Chondrocyte (in vitro differentiated cells): ENCODE measurements at regions not wholly inside any gene's neighbourhood (a gene's known extent, or its start where the extent isn't known, plus 50 kb on each side); places are given as distances from the start of the nearest gene placed in this dataset.

Source experiments
- DNase-seq: peaks from one replicate; pipeline ENCODE4 v3.0.0; 2021; ENCODE audit warnings: mixed read lengths, low spot score
- H3K27ac Mint-ChIP-seq: one replicate; pipeline ENCODE4 v1.8.0; 2021; ENCODE audit warnings: mild to moderate bottlenecking, moderate library complexity, mixed read lengths; ENCODE audit not compliant: unreplicated experiment
- H3K27me3 Mint-ChIP-seq: 2 replicates; pipeline ENCODE4 v1.8.0; 2021; ENCODE audit warnings: low read depth, mixed read lengths
- H3K36me3 Mint-ChIP-seq: 2 replicates; pipeline ENCODE4 v1.8.0; 2021; ENCODE audit warnings: low read depth, mixed read lengths
- H3K4me1 Mint-ChIP-seq: 2 replicates; pipeline ENCODE4 v1.8.0; 2021; ENCODE audit warnings: low read depth, mild to moderate bottlenecking, mixed read lengths
- H3K4me3 Mint-ChIP-seq: one replicate; pipeline ENCODE4 v1.8.0; 2021; ENCODE audit warnings: mild to moderate bottlenecking, moderate library complexity, mixed read lengths; ENCODE audit not compliant: unreplicated experiment
- H3K9me3 Mint-ChIP-seq: 2 replicates; pipeline ENCODE4 v1.8.0; 2021; ENCODE audit warnings: low read depth, mixed read lengths
- CTCF ChIP-seq: fragments of 200-600 bp; sonication (generic); IDR thresholded peaks from 2 replicates; pipeline ENCODE4 v1.5.0; 2021; ENCODE audit warnings: antibody characterized with exemption, mild to moderate bottlenecking, moderate library complexity

- H3K4me1 Mint-ChIP-seq = peaks cover 7% of the 10 kb centered on the region
- H3K27me3 Mint-ChIP-seq = no peaks in the 10 kb centered on the region
- H3K27ac Mint-ChIP-seq = no peak overlapping the region
- no peak for TF ChIP-seq CTCF
- H3K9me3 Mint-ChIP-seq = no peaks in the 10 kb centered on the region
- no peak for DNase-seq
- no peak overlapping the region for H3K4me3 Mint-ChIP-seq
- H3K36me3 Mint-ChIP-seq = no peaks in the 10 kb centered on the region
These were observed 384.6 kb downstream of the TMEM232 start for GRCh38 chr5:110341836-110342235.

- Mint-ChIP-seq H3K27ac (no peak overlapping the region), H3K9me3 (no peaks in the 10 kb centered on the region), H3K36me3 (no peaks in the 10 kb centered on the region), H3K4me3 (no peak overlapping the region), H3K4me1 (peaks cover 9% of the 10 kb centered on the region), H3K27me3 (no peaks in the 10 kb centered on the region)
- no peak for TF ChIP-seq CTCF
- no peak for DNase-seq
These were observed 383.8 kb downstream of the TMEM232 start for GRCh38 chr5:110342683-110343082.

- peaks cover 9% of the 10 kb centered on the region for H3K4me1 Mint-ChIP-seq
- H3K36me3 Mint-ChIP-seq = no peaks in the 10 kb centered on the region
- no peak overlapping the region for H3K4me3 Mint-ChIP-seq
- TF ChIP-seq CTCF = peak; percentile 76
- no peaks in the 10 kb centered on the region for H3K9me3 Mint-ChIP-seq
- no peak overlapping the region for H3K27ac Mint-ChIP-seq
- H3K27me3 Mint-ChIP-seq = no peaks in the 10 kb centered on the region
- DNase-seq = no peak
These were observed 382.9 kb downstream of the TMEM232 start for GRCh38 chr5:110343616-110344015.

- DNase-seq = no peak
- no peak for TF ChIP-seq CTCF
- H3K9me3 Mint-ChIP-seq = no peaks in the 10 kb centered on the region
- H3K4me1 Mint-ChIP-seq = peaks cover 12% of the 10 kb centered on the region
- no peaks in the 10 kb centered on the region for H3K36me3 Mint-ChIP-seq
- no peaks in the 10 kb centered on the region for H3K27me3 Mint-ChIP-seq
- H3K4me3 Mint-ChIP-seq = no peak overlapping the region
- H3K27ac Mint-ChIP-seq = no peak overlapping the region
These were observed 380.8 kb downstream of the TMEM232 start for GRCh38 chr5:110345623-110346022.

- Mint-ChIP-seq H3K36me3 (no peaks in the 10 kb centered on the region), H3K27ac (no peak overlapping the region), H3K4me1 (peaks cover 19% of the 10 kb centered on the region), H3K27me3 (no peaks in the 10 kb centered on the region), H3K9me3 (no peaks in the 10 kb centered on the region), H3K4me3 (no peak overlapping the region)
- DNase-seq = no peak
- no peak for TF ChIP-seq CTCF
These were observed 379.5 kb downstream of the TMEM232 start for GRCh38 chr5:110346893-110347358.
